Sciatic nerve (tissue), 2 donors: ENCODE measurements at regions not wholly inside any gene's neighbourhood (a gene's known extent, or its start where the extent isn't known, plus 50 kb on each side); places are given as distances from the start of the nearest gene placed in this dataset.
A peak's percentile ranks its signal among the peaks of the same experiment; 100 is the strongest.
"Not testable (repeated sequence)": the region's sequence is repeated elsewhere in the genome, so short reads cannot be mapped to it uniquely, and the experiment has no call there.

Experiments
- ATAC-seq: fragments of 200-7000 bp; cut with Tn5 transposase; one replicate; pipeline ENCODE4 v1.9.1; 2020; ENCODE audit warnings: mild to moderate bottlenecking, moderate library complexity
- DNase-seq: peaks from one replicate; pipeline ENCODE4 v3.0.0-alpha.2; 2020; ENCODE audit warnings: low spot score
- intact Hi-C: fragments of 100-400 bp; cut with DNase I; formaldehyde crosslinking; loops from one replicate; pipeline ENCODE4 v1.14.2; 2022
- donor health status: DM: no; HTN: no; CAD: no.
- donor health status: DM: no; HTN: no; CAD: no.

GRCh38 chr1:83455753-83456152, 543.2 kb downstream of the TTLL7 start:
- intact Hi-C loops, ATAC-seq, DNase-seq: not testable (repeated sequence)

- ATAC-seq, DNase-seq, intact Hi-C loops: not testable (repeated sequence)
Measured at GRCh38 chr1:83445873-83446272, 553.1 kb downstream of the TTLL7 start.

GRCh38 chr1:83442412-83442811, 556.5 kb downstream of the TTLL7 start:
- intact Hi-C loops, ATAC-seq: not testable (repeated sequence)

GRCh38 chr1:83440586-83440985, 558.3 kb downstream of the TTLL7 start:
- intact Hi-C loops, ATAC-seq: not testable (repeated sequence)

More at GRCh38 chr1:83442412-83442811, 556.5 kb downstream of the TTLL7 start:
- not testable (repeated sequence) for DNase-seq

GRCh38 chr1:83440021-83440420, 558.9 kb downstream of the TTLL7 start:
- DNase-seq, intact Hi-C loops, ATAC-seq: not testable (repeated sequence)

More at GRCh38 chr1:83440586-83440985, 558.3 kb downstream of the TTLL7 start:
- DNase-seq: not testable (repeated sequence)

GRCh38 chr1:83438316-83438715, 560.6 kb downstream of the TTLL7 start:
- intact Hi-C loops: not testable (repeated sequence)

GRCh38 chr1:83435336-83435735, 563.6 kb downstream of the TTLL7 start:
- DNase-seq, ATAC-seq, intact Hi-C loops: not testable (repeated sequence)

More at GRCh38 chr1:83438316-83438715, 560.6 kb downstream of the TTLL7 start:
- DNase-seq, ATAC-seq: not testable (repeated sequence)

- intact Hi-C loops, ATAC-seq, DNase-seq: not testable (repeated sequence)
Measured at GRCh38 chr1:83427566-83427965, 571.4 kb downstream of the TTLL7 start.

- ATAC-seq, intact Hi-C loops, DNase-seq: not testable (repeated sequence)
Measured at GRCh38 chr1:83423382-83423781, 575.5 kb downstream of the TTLL7 start.

GRCh38 chr1:83418558-83418957, 580.4 kb downstream of the TTLL7 start:
- intact Hi-C loops: no loop called here
- ATAC-seq (no peak), DNase-seq (no peak)

GRCh38 chr1:83413839-83414107, 585.2 kb downstream of the TTLL7 start:
- intact Hi-C loops, ATAC-seq, DNase-seq: not testable (repeated sequence)

GRCh38 chr1:83410746-83411413, 588.1 kb downstream of the TTLL7 start:
- peak; percentile 88 for ATAC-seq
- DNase-seq, intact Hi-C loops: not testable (repeated sequence)

GRCh38 chr1:83406693-83407371, 592.1 kb downstream of the TTLL7 start:
- intact Hi-C loops, ATAC-seq: not testable (repeated sequence)

GRCh38 chr1:83405789-83406188, 593.1 kb downstream of the TTLL7 start:
- ATAC-seq, intact Hi-C loops, DNase-seq: not testable (repeated sequence)

More at GRCh38 chr1:83406693-83407371, 592.1 kb downstream of the TTLL7 start:
- DNase-seq: not testable (repeated sequence)

- DNase-seq, ATAC-seq, intact Hi-C loops: not testable (repeated sequence)
Measured at GRCh38 chr1:83403500-83403899, 595.4 kb downstream of the TTLL7 start.

- intact Hi-C loops, DNase-seq, ATAC-seq: not testable (repeated sequence)
Measured at GRCh38 chr1:83401146-83401545, 597.8 kb downstream of the TTLL7 start.

- ATAC-seq, DNase-seq, intact Hi-C loops: not testable (repeated sequence)
Measured at GRCh38 chr1:83400173-83400572, 598.8 kb downstream of the TTLL7 start.

- intact Hi-C loops, ATAC-seq, DNase-seq: not testable (repeated sequence)
Measured at GRCh38 chr1:83398125-83398524, 600.8 kb downstream of the TTLL7 start.

- DNase-seq, intact Hi-C loops, ATAC-seq: not testable (repeated sequence)
Measured at GRCh38 chr1:83395130-83395529, 603.8 kb downstream of the TTLL7 start.

- DNase-seq, ATAC-seq, intact Hi-C loops: not testable (repeated sequence)
Measured at GRCh38 chr1:83386946-83387345, 612.0 kb downstream of the TTLL7 start.
